H9 (cell line): ENCODE measurements at regions not wholly inside any gene's neighbourhood (a gene's known extent, or its start where the extent isn't known, plus 50 kb on each side); places are given as distances from the start of the nearest gene placed in this dataset.

ENCODE experiments used
- DNase-seq: peaks from one replicate; pipeline ENCODE4 v3.0.0-alpha.2; 2017
- H2AFZ ChIP-seq: one replicate; pipeline ENCODE4 v1.6.1; 2013; ENCODE audit warnings: mild to moderate bottlenecking, low read length, control low read depth, moderate library complexity
- H2AK5ac ChIP-seq: 2 replicates; pipeline ENCODE4 v1.6.1; 2013; ENCODE audit warnings: low read length, control low read depth, mixed read lengths; ENCODE audit not compliant: insufficient read length
- H2BK120ac ChIP-seq: one replicate; pipeline ENCODE4 v1.6.1; 2013; ENCODE audit warnings: low read depth, mild to moderate bottlenecking, low read length, control low read depth, inconsistent platforms; ENCODE audit not compliant: poor library complexity, severe bottlenecking
- H2BK12ac ChIP-seq: 2 replicates; pipeline ENCODE4 v1.6.1; 2013; ENCODE audit warnings: low read length, control low read depth, mixed read lengths, low read depth; ENCODE audit not compliant: insufficient read length
- H2BK15ac ChIP-seq: 2 replicates; pipeline ENCODE4 v1.6.1; 2013; ENCODE audit warnings: low read depth, low read length, control low read depth
- H2BK20ac ChIP-seq: one replicate; pipeline ENCODE4 v1.6.1; 2013; ENCODE audit warnings: low read depth, mild to moderate bottlenecking, low read length, control low read depth, inconsistent platforms; ENCODE audit not compliant: poor library complexity, severe bottlenecking
- H2BK5ac ChIP-seq: 2 replicates; pipeline ENCODE4 v1.6.1; 2013; ENCODE audit warnings: low read length, control low read depth, mixed read lengths; ENCODE audit not compliant: insufficient read length
- H3K14ac ChIP-seq: 2 replicates; pipeline ENCODE4 v1.6.1; 2013; ENCODE audit warnings: low read length, control low read depth; ENCODE audit not compliant: insufficient read depth
- H3K18ac ChIP-seq: 2 replicates; pipeline ENCODE4 v1.6.1; 2013; ENCODE audit warnings: low read depth, mild to moderate bottlenecking, mixed read lengths, low read length, control low read depth; ENCODE audit not compliant: insufficient read length
- H3K23ac ChIP-seq: 2 replicates; pipeline ENCODE4 v1.6.1; 2013; ENCODE audit warnings: low read length, control low read depth, mixed read lengths, low read depth; ENCODE audit not compliant: insufficient read length
- H3K23me2 ChIP-seq: 2 replicates; pipeline ENCODE4 v1.6.1; 2013; ENCODE audit warnings: low read depth, mild to moderate bottlenecking, mixed read lengths, low read length, control low read depth; ENCODE audit not compliant: insufficient read length, poor library complexity, severe bottlenecking
- H3K27ac ChIP-seq: 2 replicates; pipeline ENCODE4 v1.5.1; 2013; ENCODE audit warnings: low read length, control low read depth, mixed read lengths, low read depth; ENCODE audit not compliant: insufficient read length
- H3K27me3 ChIP-seq: 2 replicates; pipeline ENCODE4 v1.6.1; 2013; ENCODE audit warnings: low read length, control low read depth, inconsistent platforms; ENCODE audit not compliant: insufficient read depth
- H3K4ac ChIP-seq: 2 replicates; pipeline ENCODE4 v1.6.1; 2013; ENCODE audit warnings: low read depth, mild to moderate bottlenecking, control low read depth, inconsistent platforms, low read length, moderate library complexity
- H3K4me1 ChIP-seq: 2 replicates; pipeline ENCODE4 v1.6.1; 2013; ENCODE audit warnings: low read length, control low read depth, inconsistent platforms; ENCODE audit not compliant: insufficient read depth
- H3K4me2 ChIP-seq: 2 replicates; pipeline ENCODE4 v1.6.1; 2013; ENCODE audit warnings: low read length, control low read depth, mixed read lengths; ENCODE audit not compliant: insufficient read length, insufficient read depth
- H3K56ac ChIP-seq: 2 replicates; pipeline ENCODE4 v1.6.1; 2013; ENCODE audit warnings: low read depth, mild to moderate bottlenecking, mixed read lengths, low read length, control low read depth; ENCODE audit not compliant: insufficient read length
- H3K79me1 ChIP-seq: 2 replicates; pipeline ENCODE4 v1.6.1; 2013; ENCODE audit warnings: low read depth, mild to moderate bottlenecking, moderate library complexity, low read length, control low read depth, inconsistent platforms; ENCODE audit not compliant: insufficient read depth, poor library complexity, severe bottlenecking
- H3K79me2 ChIP-seq: 2 replicates; pipeline ENCODE4 v1.6.1; 2013; ENCODE audit warnings: low read length, control low read depth, inconsistent platforms; ENCODE audit not compliant: insufficient read depth
- H3K9ac ChIP-seq: 2 replicates; pipeline ENCODE4 v1.6.1; 2013; ENCODE audit warnings: low read length, control low read depth, mixed read lengths; ENCODE audit not compliant: insufficient read length; ENCODE audit errors: extremely low read depth
- H3K9me3 ChIP-seq: one replicate; pipeline ENCODE4 v1.6.1; 2013; ENCODE audit warnings: low read depth, low read length, inconsistent platforms; ENCODE audit not compliant: control insufficient read depth
- H3T11ph ChIP-seq: one replicate; pipeline ENCODE4 v1.6.1; 2013; ENCODE audit warnings: mild to moderate bottlenecking, low read length, control low read depth, inconsistent platforms
- H4K20me1 ChIP-seq: one replicate; pipeline ENCODE4 v1.6.1; 2013; ENCODE audit not compliant: control insufficient read depth, insufficient read length, insufficient read depth
- H4K5ac ChIP-seq: 2 replicates; pipeline ENCODE4 v1.6.1; 2013; ENCODE audit warnings: low read depth, mild to moderate bottlenecking, mixed read lengths, low read length, control low read depth; ENCODE audit not compliant: insufficient read length
- H4K8ac ChIP-seq: replicated peaks from 2 replicates; pipeline ENCODE4 v1.6.1; 2013; ENCODE audit warnings: low read length, control low read depth, mixed read lengths, low read depth; ENCODE audit not compliant: insufficient read length
- H4K91ac ChIP-seq: 2 replicates; pipeline ENCODE4 v1.6.1; 2013; ENCODE audit warnings: low read depth, mild to moderate bottlenecking, moderate library complexity, mixed read lengths, low read length, control low read depth; ENCODE audit not compliant: insufficient read length
- H3K27ac Mint-ChIP-seq, 3 experiments: 2 replicates in 2 of 3; 3 replicates in 1 of 3; pipeline ENCODE4 v1.8.0; 2020 to 2021; ENCODE audit warnings: mixed read lengths in 3 of 3, mild to moderate bottlenecking in 1 of 3, moderate library complexity in 1 of 3
- H3K27me3 Mint-ChIP-seq: 2 replicates; pipeline ENCODE4 v1.8.0; 2021; ENCODE audit warnings: low read depth, mild to moderate bottlenecking, moderate library complexity, mixed read lengths
- H3K36me3 Mint-ChIP-seq, 3 experiments: 2 replicates in 2 of 3; 3 replicates in 1 of 3; pipeline ENCODE4 v1.8.0; 2020 to 2021; ENCODE audit warnings: low read depth in 3 of 3, mixed read lengths in 3 of 3; ENCODE audit not compliant: insufficient read depth in 1 of 3
- H3K4me1 Mint-ChIP-seq, 2 experiments: 2 replicates each; pipeline ENCODE4 v1.8.0; 2020; ENCODE audit warnings: mixed read lengths in 2 of 2
- H3K4me3 Mint-ChIP-seq, 2 experiments: 2 replicates in 1 of 2; 3 replicates in 1 of 2; pipeline ENCODE4 v1.8.0; 2020 to 2021; ENCODE audit warnings: mild to moderate bottlenecking in 2 of 2, mixed read lengths in 2 of 2, moderate library complexity in 1 of 2
- H3K9me3 Mint-ChIP-seq, 2 experiments: 2 replicates in 1 of 2; 3 replicates in 1 of 2; pipeline ENCODE4 v1.8.0; 2020; ENCODE audit warnings: mild to moderate bottlenecking in 2 of 2, mixed read lengths in 2 of 2, moderate library complexity in 1 of 2
- WGBS: extraction: QIAGEN DNeasy Blood & Tissue Kit; methylation state at CpG from one replicate; pipeline ENCODE4 v1.1.7; 2013; ENCODE audit warnings: missing lambda C conversion rate, low lambda C conversion rate, mixed read lengths; ENCODE audit not compliant: insufficient read length; ENCODE audit errors: extremely low coverage; 5-methylcytosine and 5-hydroxymethylcytosine counted together
- TF ChIP-seq, protein P1 (sequence below): fragments of 200-600 bp; sonication (generic); conservative IDR thresholded peaks from 3 replicates; pipeline ENCODE4 v1.8.0; 2021; ENCODE audit warnings: antibody characterized with exemption, mild to moderate bottlenecking

DNA sequence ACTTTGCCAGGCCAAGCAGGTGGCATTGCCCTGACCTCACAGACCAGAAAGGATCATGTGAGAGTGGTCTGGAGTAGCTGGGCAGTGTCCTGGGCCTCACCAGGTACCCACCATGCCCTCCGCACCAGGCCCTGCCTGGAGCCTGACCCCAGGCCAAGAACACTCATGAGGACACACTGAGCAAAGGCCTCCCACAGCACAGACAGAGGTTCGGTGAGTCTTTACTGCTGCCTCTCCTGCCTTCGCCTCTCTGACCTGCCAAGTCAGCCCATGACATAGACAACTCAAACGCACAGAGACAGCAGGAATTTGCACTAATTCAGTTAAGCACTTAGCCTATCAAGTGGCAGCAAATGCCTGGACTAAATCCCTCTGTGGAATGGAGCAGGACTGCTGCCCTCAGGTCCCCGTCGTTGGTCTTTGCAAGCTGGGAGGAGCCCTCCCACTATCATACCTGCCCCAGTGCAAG, 62.5 kb downstream of the RHOB start:
- H4K91ac ChIP-seq = no peak overlapping the region
- no peaks in the 10 kb centered on the region; the same call in 1 of the 2 replicates for H3K4me1 ChIP-seq
- no peak overlapping the region for H2BK20ac ChIP-seq
- peaks cover 0 to under 1% of the 10 kb centered on the region in 2 experiments; a peak in 1 of 5 replicates for H3K9me3 Mint-ChIP-seq
- H3K23me2 ChIP-seq = no peaks in the 10 kb centered on the region
- no peaks in the 10 kb centered on the region for H3K36me3 Mint-ChIP-seq
- H3K27me3 ChIP-seq = no peaks in the 10 kb centered on the region
- H3K14ac ChIP-seq = no peak overlapping the region
- H3K27ac Mint-ChIP-seq = peak overlapping the region in 1 of 3 experiments; percentile 53; a peak in 1 of 7 replicates
- no peak overlapping the region for H3K4me3 Mint-ChIP-seq
- H3K9me3 ChIP-seq = no peaks in the 10 kb centered on the region
- no peaks in the 10 kb centered on the region for H3K79me1 ChIP-seq
- WGBS = no CpG with 5 or more reads among the region's 6 CpGs
- no peak overlapping the region for H3K18ac ChIP-seq
- H3K4me2 ChIP-seq = no peak overlapping the region
- H2BK12ac ChIP-seq = no peak overlapping the region
- H3K27ac ChIP-seq = no peak overlapping the region
- no peak overlapping the region for H2BK5ac ChIP-seq
- no peak overlapping the region for H3T11ph ChIP-seq
- H3K56ac ChIP-seq = no peak overlapping the region
- H2AFZ ChIP-seq = no peak overlapping the region
- no peak overlapping the region for H3K9ac ChIP-seq
- no peak for DNase-seq
- H3K4me1 Mint-ChIP-seq = peaks cover 20 to 23% of the 10 kb centered on the region in 2 experiments
- TF ChIP-seq, protein P1, sequence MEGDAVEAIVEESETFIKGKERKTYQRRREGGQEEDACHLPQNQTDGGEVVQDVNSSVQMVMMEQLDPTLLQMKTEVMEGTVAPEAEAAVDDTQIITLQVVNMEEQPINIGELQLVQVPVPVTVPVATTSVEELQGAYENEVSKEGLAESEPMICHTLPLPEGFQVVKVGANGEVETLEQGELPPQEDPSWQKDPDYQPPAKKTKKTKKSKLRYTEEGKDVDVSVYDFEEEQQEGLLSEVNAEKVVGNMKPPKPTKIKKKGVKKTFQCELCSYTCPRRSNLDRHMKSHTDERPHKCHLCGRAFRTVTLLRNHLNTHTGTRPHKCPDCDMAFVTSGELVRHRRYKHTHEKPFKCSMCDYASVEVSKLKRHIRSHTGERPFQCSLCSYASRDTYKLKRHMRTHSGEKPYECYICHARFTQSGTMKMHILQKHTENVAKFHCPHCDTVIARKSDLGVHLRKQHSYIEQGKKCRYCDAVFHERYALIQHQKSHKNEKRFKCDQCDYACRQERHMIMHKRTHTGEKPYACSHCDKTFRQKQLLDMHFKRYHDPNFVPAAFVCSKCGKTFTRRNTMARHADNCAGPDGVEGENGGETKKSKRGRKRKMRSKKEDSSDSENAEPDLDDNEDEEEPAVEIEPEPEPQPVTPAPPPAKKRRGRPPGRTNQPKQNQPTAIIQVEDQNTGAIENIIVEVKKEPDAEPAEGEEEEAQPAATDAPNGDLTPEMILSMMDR = no peak
- H3K79me2 ChIP-seq = no peaks in the 10 kb centered on the region
- H3K27me3 Mint-ChIP-seq = no peaks in the 10 kb centered on the region
- H3K23ac ChIP-seq = no peak overlapping the region
- no peak overlapping the region for H4K5ac ChIP-seq
- H2AK5ac ChIP-seq = no peak overlapping the region
- no peak overlapping the region for H2BK120ac ChIP-seq
- no peaks in the 10 kb centered on the region for H4K20me1 ChIP-seq
- no peak overlapping the region for H2BK15ac ChIP-seq
- H4K8ac ChIP-seq = no peak overlapping the region
- H3K4ac ChIP-seq = no peak overlapping the region
